HG03135 (cell line): ENCODE measurements at regions not wholly inside any gene's neighbourhood (a gene's known extent, or its start where the extent isn't known, plus 50 kb on each side); places are given as distances from the start of the nearest gene placed in this dataset.

ENCODE experiments used
- ATAC-seq: cut with Tn5 transposase; IDR thresholded peaks from one replicate; pipeline ENCODE4 v1.9.1; 2021; ENCODE audit warnings: mild to moderate bottlenecking, moderate library complexity; ENCODE audit not compliant: unreplicated experiment

GRCh38 chr13:69579351-69579750, 528.3 kb upstream of the ATXN8OS start:
- ATAC-seq, result no peak

DNA sequence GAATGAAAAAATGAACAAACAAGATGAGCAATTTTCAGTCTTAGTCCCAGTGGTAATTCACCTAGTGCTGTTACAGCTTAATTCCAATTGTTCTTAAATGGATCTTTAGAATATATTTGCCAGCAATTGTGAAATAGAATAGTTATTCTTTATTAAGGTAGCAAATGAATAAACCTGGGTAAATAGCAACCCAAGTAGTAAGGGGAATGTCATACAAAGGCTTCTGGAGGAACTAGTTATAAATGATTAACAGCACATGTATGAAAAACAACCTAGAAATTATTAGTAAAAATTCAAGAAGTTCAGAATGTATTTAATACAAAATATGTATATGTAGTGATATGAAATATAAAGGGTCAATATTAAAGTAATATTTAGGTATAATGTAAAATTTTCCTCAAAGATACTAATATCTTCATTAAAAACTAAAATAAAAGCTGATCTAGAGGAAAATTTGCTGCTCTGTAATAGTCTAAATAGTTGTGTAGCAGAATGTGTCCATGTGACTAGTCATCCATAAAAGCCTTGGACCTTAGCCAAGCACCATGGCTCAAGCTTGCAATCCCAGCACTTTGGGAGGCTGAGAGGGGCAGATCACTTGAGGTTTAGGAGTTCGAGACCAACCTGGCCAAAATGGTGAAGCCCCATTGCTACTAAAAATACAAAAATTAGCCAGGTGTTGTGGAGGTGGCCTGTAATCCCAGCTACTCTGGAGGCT, 535.9 kb upstream of the ATXN8OS start:
- ATAC-seq, result no peak

GRCh38 chr13:69567514-69567913, 540.1 kb upstream of the ATXN8OS start:
- ATAC-seq, result no peak

GRCh38 chr13:69566104-69566716, 541.4 kb upstream of the ATXN8OS start:
- no peak for ATAC-seq

DNA sequence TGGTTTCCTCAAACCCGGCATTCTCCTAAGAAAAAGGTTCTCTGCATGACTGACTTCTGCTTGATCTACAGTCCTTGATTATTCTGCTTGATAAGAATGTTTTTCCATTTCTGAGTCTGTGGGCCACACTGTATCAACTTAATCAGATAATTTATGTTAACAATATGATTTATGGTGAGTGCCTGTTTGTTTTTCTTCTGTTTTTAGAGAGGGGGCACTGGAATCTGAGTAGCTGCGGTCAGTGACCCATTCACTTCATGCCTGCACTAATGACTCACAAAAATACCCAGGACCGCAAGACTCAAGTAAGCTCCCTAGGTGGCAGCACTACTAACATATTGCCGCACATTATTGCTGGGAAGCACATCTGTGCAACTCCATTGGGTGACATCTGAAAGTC, 542.3 kb upstream of the ATXN8OS start:
- no peak for ATAC-seq

GRCh38 chr13:69556540-69557196, 551.0 kb upstream of the ATXN8OS start:
- no peak for ATAC-seq

DNA sequence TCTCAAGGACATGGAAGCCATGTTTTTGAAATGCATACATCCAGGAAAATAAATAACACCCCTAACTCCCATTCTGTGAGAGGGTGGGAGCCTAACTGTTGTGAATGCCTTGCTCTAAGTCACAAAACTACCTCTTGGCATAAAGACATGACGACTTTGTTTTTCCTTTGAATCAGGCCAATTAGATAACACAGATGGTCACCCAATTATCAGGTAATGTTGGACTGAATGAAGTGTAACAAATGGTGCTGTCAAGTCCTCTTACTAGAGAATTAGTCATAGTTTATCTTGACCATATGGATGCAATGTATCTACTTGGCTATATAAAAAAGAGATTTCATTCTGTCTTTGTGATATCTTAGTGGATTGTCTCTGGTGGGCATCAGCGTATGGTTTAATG, 553.6 kb upstream of the ATXN8OS start:
- ATAC-seq, result no peak

- no peak for ATAC-seq
Observed at GRCh38 chr13:69551193-69551592, 556.4 kb upstream of the ATXN8OS start.

DNA sequence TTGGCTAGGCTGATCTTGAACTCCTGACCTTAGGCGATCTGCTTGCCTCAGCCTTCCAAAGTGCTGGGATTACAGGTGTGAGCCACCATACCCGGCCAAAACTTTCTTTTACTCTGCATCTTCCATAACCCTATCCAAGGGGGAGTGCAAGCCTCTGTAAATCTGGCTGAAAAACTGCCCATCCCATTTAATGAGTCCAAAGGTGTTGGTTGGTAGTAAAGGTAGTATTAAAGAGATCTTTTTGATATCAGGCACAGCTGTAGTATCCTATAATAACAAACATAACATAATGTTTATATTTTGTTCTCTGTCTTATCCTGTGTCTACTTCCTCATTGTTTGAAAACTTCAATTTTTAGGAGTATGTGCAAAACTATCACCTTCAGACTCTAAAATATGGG, 559.8 kb upstream of the ATXN8OS start:
- ATAC-seq, result no peak

GRCh38 chr13:69545551-69545950, 562.1 kb upstream of the ATXN8OS start:
- ATAC-seq, result no peak

DNA sequence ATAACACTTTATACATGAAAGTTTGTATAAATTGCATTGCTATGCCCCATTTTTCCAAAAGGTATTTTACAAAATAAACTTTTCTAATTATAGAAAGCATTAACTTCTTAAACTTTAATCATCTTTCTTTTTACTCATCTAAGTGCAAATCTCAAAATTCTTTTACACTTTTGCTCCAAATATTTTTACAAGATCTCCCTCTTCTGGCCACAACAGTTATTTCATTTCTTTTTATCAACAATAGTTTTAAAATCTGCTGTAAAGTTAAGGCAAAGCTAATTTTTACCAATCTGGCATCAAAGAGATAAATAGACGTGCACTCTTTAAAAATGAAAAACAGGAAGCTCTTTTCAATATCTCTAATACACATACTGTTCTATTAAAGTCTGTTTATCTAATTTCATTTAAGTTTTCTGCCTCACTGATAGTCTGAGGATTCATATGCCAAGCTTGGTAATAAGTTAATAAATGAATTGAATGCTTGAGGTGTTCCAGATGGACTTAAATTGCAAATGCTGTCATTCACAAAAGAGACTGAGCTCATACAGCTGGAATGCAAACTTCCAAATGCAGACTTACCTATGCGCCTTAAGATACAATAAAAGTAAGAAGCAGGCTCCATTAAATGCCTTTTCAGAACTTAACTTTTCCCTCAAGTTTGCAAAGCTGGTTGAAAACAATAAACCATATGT, 583.0 kb upstream of the ATXN8OS start:
- ATAC-seq, result no peak

DNA sequence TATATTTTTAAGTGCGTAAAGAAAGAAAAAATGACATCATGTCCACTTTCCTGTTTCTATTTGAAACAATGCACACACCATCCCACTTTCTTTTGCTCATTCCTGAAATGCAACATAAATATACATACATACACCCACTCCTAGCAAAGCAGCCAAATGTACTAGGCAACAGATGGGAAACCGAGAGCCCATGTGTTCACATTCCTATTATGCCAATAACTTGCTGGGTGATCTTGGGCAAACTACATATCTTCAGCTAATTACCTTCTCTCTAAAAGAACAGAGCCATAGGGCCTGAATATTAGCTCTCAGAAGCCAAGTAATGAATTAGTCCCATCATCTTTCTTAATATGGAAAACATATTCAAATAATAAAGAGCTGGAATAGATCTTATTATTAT, 610.6 kb upstream of the ATXN8OS start:
- no peak for ATAC-seq

DNA sequence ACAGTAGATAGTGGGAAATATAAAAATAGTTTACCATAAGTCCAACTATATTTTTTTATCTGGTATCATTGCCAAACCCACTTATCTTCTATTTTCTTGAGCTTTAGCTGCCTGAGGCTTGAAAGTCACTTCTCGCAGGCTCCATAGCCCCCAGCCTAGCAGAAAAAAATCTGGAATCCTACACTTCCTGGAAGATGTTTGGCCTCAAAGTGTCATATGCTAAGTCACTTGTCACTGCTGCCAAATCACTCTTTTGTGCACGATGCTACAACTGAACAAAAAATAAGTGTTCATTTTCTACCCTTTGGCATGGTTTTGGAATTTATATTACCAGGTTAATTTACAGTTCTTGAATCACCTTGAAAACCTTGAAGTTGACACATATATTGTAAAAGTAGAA, 612.5 kb upstream of the ATXN8OS start:
- no peak for ATAC-seq

GRCh38 chr13:69487576-69487975, 620.0 kb upstream of the ATXN8OS start:
- no peak for ATAC-seq

DNA sequence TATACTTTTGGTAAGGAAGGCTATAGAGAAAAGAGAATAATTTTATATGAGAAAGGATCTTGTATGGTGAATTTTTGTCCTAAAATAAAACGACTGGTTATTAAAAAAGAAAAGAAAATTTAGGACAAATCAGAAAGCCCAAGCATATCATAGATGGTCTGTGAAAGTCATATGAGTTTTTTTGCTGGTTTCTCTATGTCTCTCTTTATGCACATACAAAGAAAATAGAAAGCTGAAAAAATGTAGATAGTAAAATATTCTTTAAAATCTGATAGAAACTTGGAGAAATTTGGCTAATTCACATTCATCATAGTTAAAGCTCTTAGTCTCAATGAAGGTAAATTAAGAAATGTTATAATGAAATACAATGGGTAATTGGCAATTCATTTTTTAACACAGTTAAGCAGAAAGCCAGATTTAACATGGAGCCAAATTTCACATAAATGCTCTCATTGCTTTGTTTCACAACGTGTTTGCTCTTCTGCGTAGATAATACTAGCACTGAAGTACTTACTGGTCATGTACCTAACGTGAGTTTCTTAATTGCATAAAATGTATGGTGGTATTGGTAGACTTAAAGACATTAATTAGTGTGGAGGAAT, 621.5 kb upstream of the ATXN8OS start:
- no peak for ATAC-seq

GRCh38 chr13:69477451-69477850, 630.2 kb upstream of the ATXN8OS start:
- ATAC-seq, result no peak

DNA sequence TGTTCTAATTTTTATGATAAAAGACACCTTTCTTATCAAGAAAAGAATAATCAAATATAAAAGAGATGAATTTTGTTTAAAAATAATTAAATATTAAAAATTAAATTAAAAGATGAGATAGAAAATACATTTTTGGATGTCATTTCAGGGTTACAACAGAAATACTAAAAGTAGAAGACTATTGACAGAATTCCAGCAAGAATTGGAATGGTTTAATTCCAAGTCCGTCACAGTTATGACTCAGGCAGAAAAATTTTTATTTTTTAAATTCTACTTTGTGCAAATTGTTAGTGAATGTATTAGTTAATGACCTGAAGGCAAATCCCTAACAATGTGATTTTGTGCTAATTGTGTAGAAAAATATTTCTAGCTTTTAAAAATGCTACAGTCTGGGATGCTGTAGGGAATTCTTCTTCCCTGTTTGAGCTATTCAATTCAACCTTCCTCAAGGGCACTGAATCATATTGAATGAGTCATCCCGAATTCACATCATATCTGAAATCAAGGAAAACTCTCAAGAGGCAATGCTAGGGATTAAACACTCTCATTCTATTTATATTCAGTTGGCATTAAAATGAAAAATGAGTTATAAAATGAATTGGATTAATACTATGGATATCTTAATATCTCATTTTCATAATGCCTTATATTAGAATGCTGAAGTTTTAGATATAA, 633.5 kb upstream of the ATXN8OS start:
- no peak for ATAC-seq

DNA sequence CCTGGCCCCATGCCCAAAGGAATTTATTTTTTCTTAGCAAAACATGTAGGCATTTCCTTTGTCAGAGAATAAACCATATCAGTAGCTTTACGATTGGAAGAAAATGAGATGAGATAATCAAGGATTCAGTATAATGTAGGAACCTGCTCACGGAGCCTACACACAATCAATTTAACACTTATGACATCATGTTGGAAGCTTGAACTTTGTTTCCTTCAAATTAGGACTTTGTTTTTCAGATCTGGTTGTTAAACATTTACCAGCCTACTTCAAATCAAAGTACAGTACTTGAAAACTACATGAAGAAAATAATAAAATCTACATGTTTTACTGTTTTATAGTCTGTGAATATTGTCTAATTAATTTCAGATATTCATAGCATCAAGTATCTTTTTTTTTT, 639.0 kb upstream of the ATXN8OS start:
- no peak for ATAC-seq

GRCh38 chr13:69461397-69461796, 646.2 kb upstream of the ATXN8OS start:
- ATAC-seq, result no peak

- ATAC-seq, result no peak
Observed at GRCh38 chr13:69459346-69459745, 648.3 kb upstream of the ATXN8OS start.

DNA sequence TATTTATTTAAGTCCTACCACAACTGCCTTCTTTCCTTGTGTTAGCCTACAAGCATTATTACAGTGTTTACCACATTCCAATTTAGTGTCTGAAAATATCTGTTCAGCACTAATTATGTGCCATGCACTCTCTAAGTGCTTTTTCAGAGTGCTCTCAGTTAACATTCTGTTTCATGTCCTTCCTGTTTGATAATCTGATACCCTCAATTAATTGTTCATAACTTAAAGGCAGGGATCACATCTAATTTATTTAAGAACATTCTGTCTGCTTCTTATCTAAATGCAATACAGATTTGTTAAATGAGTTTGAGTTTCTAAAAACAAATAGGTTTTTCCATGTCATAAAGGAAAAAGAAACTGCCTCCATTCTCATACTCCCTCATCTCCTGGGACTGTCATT, 649.6 kb upstream of the ATXN8OS start:
- ATAC-seq, result no peak
